Fibroblast of skin of right biceps (primary cell): ENCODE measurements at regions not wholly inside any gene's neighbourhood (a gene's known extent, or its start where the extent isn't known, plus 50 kb on each side); places are given as distances from the start of the nearest gene placed in this dataset.
"Not testable (repeated sequence)": the region's sequence is repeated elsewhere in the genome, so short reads cannot be mapped to it uniquely, and the experiment has no call there.

Source experiments
- DNase-seq: peaks from one replicate; pipeline ENCODE4 v3.0.0-alpha.2; 2013

DNA sequence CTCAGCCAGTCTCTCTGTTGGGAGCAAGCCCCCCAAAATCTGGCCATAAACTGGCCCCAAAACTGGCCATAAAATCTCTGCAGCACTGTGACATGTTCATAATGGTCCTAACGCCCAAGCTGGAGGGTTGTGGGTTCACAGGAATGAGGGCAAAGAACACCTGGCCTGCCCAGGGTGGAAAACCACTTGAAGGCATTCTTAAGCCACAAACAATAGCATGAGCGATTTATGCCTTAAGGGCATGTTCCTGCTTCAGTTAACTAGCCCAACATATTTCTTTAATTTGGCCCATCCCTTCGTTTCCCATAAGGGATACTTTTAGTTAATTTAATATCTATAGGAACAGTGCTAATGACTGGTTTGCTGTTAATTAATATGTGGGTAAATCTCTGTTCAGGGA lies 205.8 kb downstream of the ALG10 start:
- DNase-seq, result not testable (repeated sequence)

DNA sequence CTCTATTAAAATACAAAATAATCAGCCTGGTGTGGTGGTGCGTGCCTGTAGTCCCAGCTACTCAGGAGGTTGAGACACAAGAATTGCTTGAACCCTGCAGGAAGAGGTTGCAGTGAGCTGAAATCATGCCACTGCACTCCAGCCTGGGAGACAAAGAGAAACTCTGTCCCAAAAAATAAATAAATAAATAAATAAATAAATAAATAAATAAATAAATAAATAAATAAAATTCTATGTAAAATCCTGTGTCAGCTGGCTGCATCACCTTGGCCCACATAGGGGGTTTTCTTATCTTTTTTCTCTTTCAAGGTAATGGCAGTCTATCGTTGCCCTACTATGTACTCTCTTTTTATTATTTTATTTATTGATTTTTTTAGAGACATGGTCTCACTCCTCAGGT lies 206.7 kb downstream of the ALG10 start:
- DNase-seq, result not testable (repeated sequence)

DNA sequence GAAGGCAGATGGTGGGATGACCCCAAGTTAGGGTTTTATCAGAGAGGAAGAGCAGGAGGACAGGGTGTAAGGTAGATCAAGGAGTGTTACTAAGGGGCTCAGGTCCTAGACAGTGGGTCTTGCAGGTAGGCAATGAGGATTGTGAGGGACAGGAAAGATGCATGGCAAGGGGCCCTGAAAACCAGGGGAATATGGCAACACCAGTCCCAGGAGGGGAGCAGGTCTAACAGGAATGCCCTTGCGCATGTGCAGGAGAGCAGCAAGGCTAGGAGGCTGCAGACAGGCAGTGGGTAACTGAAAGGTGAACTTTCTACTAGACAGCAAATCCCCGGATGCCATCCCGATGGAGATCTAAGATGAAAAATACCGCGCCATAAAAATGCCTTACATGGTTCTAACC lies 211.3 kb downstream of the ALG10 start:
- DNase-seq, result no peak

DNA sequence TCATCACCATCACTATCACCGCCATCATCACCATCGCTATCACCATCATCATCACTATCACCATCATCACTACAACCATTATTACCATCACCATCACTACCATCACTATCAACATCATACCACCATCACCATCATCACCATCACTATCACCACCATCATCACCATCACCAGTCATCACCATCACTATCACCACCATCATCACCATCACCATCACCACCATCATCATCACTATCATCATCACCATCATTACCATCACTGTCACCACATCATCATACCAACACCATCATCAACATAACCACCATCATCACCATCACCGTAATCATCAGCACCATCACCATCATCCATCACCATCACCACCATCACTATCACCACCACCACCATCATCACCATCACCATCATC lies 213.8 kb downstream of the ALG10 start:
- no peak for DNase-seq

DNA sequence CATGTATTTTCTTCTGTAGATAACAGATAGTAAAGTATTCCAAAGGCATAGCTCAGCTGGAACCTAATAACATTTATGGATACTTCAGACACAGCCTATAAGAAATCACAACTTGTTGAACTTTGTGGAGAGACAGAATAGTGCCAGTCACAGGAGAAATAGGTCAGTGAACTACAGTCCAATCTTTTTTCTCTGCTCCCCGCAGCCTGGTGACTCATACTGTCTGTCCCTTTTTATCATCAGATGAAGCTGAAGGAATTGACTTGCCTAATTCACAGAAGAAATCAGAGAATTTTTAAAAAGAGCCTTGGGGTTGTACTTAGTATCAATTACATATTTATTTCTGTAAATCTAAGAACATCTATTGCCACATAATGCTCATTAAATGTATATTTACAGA lies 222.3 kb downstream of the ALG10 start:
- DNase-seq, result no peak

DNA sequence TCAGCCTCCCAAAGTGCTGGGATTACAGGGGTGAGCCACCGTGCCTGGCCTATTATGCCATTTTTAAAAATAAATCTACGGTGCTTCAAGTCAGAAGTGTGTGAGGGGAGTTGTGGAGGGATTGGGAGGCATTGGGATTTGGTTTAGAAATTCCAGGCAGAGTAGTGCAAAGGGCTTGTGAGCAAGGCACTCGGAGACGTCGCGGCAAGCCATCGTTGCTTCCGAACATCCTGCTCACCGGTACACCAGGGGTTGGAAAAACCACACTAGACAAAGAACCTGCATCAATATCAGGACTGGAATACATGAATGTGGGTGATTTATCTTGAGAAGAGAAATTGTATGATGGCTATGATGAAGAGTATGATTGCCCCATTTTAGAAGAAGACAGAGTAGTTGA lies 227.0 kb downstream of the ALG10 start:
- DNase-seq, result no peak

DNA sequence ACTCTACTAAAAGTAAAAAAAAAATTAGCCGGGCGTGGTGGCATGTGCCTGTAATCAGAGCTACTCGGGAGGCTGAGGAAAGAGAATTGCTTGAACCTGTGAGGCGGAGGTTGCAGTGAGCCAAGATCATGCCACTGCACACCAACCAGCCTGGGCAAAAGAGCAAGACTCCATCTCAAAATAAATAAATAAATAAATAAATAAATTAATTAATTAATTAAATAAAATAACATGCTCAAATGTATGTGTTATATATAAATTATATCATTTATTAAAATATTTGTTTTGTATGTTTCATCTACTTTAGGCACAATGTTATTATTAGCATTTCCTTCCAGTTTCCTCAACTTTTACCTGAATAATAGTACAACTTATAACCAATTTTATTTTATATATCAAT lies 229.6 kb downstream of the ALG10 start:
- not testable (repeated sequence) for DNase-seq

DNA sequence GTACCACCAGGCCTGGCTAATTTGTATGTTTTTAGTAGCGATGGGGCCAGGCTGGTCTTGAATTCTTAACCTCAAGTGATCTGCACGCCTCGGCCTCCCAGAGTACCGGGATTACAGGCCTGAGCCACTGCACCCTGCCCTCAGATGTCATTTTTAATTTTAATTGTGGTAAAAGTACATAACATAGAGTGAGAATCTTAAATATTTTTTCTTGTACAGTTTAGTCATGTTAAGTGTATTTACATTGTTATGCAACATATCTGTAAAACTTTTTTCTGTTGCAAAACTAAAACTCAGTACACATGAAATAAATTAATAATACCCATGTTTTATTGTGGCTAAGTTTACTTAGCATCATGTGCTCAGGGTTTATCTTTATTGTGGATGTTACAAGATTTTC lies 231.4 kb downstream of the ALG10 start:
- no peak for DNase-seq

DNA sequence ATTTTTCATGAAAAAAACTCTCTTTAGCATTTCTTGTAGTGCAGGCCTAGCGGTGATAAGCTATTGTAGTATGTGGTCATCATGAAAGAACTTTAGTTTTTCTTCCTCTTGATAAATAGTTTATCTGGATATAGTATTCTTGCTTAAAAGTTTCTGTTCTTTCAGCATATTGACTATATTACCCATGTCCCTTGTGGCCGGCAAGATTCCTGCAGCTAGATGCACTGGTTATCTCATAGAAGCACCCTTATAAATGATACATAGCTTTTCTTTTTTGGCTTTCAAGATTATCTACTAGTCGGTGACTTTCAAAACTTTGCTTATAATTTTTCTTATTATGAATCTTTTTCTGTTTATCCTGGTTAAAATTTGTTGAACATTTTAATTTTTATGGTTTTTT lies 234.8 kb downstream of the ALG10 start:
- no peak for DNase-seq

DNA sequence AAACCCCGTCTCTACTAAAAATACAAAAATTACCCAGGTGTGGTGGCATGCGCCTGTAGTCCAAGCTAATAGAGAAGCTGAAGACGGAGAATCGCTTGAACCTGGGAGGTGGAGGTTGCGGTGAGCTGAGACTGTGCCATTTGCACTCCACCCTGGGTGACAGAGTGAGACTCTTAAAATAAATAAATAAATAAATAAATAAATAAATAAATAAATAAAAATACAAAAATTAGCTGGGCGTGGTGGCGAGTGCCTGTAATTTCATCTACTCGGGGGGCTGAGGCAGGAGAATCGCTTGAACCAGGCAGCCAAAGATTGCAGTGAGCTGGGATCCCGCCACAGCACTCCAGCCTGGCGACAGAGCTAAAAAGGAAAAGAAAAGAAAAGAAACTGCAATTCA lies 239.8 kb downstream of the ALG10 start:
- DNase-seq, result not testable (repeated sequence)

DNA sequence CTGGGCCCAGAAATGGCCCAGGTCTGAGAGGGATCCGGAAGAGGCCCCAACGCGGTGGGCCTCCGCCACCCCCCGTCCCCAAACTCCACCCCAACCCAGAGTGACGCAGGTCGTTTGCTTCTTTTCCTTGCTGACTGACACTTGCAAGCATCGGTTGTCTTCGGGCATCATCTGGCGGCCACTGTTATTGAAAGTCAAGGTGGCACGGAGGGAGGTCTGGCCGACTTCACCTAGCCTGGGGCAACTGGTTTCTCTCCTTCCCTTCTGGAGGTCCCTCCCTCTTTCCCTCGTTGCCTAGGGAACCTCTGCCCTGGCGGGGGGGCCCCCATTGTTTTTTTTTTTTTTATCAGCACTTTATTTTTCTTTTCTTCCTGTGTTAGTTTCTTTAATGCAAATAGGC lies 241.8 kb downstream of the ALG10 start:
- DNase-seq, result no peak

DNA sequence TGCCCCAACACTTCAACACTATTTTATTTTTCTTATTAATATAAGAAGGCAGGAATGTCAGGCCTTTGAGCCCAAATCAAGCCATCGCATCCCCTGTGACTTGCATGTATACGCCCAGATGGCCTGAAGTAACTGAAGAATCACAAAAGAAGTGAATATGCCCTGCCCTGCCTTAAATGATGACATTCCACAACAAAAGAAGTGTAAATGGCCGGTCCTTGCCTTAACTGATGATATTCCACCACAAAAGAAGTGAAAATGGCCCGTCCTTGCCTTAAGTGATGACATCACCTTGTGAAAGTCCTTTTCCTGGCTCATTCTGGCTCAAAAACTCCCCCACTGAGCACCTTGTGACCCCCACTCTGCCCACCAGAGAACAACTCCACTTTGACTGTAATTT lies 251.4 kb downstream of the ALG10 start:
- DNase-seq, result not testable (repeated sequence)

DNA sequence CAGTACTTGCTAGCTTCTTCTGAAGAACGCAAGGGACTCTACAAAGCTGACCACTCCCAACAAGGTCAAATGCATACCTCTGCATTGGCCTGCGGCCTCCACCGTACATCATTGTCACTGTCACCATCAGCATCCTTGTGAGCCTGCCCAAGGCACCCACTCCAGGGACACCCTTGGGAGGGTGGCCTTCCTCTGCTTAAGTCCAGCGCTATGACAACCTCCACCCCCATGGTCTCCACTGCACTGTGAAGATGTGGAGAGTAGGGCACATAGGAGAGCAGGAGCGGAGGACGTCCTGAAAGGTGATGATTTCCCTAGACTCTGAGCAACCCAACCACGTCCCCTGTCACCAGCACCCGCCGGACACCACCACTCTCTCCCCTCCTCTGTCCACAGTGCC lies 252.8 kb downstream of the ALG10 start:
- no peak for DNase-seq

DNA sequence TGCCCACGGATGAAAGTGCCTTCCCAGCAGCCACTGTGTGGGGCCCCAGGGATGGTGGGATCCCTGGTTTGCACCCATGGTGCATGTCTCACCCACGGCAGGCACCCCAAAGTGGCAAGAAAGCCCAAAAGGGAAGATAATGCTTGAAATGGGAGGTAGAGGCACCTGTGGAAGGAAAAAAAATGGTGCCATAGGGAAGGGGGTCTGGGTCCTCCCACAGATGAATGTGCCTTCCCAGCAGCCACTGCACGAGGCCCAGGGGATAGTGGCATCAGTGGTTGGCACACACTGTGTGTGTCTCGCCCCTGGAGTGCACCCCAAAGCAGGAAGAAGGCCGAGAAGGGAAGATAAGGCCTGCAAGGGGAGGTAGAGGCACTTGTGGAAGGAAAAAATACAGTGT lies 264.2 kb downstream of the ALG10 start:
- DNase-seq, result no peak

DNA sequence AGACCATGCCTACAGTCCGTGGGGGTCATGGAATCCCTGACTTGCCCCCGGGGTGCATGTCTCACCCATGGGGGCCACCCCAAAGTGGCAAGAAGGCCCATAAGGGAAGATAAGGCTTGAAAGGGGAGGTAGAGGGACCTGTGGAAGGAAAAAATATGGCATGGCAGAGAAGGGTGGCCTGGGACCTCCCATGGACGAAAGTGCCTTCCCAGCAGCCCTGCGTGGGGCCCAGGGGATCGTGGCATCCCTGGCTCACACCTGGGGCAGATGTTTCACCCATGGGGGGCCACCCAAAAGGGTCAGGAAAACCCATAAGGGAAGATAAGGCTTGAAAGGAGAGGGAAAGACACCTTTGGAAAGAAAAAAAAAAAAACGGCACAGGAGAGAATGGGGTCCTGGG lies 264.6 kb downstream of the ALG10 start:
- DNase-seq, result no peak

DNA sequence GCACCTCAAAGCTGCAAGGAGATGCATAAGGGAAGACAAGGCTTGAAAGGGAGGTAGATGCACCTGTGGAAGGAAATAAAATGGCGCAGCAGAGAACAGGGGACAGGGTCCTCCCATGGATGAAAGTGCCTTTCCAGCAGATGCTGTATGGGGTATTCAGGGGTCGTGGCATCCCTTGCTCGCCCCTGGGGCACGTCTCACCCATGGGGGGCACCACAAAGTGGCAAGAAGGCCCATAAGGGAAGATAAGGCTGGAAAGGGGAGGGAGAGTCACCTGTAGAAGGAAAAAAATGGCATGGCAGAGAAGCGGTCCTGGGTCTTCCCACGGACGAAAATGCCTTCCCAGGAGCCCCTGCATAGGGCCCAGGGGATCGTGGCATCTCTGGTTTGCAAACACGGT lies 265.1 kb downstream of the ALG10 start:
- DNase-seq, result no peak

DNA sequence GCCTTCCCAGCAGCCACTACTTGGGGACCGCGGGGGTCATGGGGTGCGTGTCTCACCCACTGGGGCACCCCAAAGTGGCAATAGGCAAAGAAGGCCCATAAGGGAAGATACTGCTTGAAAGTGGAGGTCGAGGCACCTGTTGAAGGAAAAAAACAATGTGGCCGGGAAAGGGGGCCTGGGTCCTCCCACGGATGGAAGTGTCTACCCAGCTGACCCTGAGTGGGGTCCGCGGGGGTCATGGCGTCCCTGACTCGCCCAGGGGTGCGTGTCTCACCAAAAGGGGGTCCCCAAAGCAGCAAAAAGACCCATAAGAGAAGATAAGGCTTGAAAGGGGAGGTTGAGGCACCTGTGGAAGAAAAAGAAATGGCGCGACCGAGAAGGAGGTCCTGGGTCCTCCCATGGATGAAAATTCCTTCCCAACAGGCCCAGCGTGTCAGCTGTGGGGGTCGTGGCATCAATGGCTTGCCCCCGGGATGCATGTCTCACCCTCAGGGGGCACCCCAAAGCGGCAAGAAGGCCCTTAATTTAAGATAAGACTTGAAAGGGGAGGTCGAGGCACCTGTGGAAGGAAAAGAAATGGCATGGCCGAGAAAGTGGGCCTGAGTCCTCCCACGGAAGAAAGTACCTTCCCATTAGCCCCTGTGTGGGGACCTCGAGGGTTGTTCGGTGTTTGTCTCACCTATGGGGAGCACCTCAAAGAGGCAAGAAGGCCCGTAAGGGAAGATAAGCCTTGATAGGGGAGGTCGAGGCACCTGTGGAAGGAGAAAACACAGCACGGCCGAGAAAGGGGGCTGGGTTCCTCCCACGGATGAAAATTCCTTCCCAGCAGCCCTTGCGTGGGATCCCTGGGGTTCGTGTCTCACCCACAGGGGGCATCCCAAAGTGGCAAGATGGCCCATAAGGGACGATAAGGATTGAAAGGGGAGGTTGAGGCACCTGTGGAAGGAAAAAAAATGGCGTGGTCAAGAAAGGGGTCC lies 266.0 kb downstream of the ALG10 start:
- DNase-seq, result no peak

DNA sequence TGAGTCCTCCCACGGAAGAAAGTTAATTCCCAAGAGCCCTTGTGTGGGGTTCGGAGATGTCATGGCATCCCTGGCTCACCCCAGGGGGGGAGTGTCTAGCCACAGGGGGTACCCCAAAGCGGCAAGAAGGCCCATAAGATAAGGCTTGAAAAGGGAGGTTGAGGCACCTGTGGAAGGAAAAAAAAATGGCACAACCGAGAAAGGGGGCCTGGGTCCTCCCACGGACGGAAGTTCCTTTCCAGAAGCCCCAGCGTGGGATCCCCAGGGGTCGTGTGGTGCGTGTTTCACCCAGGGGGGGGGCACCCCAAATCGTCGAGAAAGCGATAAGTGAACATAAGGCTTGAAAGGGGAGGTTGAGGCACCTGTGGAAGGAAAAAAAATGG lies 266.7 kb downstream of the ALG10 start:
- DNase-seq, result no peak

DNA sequence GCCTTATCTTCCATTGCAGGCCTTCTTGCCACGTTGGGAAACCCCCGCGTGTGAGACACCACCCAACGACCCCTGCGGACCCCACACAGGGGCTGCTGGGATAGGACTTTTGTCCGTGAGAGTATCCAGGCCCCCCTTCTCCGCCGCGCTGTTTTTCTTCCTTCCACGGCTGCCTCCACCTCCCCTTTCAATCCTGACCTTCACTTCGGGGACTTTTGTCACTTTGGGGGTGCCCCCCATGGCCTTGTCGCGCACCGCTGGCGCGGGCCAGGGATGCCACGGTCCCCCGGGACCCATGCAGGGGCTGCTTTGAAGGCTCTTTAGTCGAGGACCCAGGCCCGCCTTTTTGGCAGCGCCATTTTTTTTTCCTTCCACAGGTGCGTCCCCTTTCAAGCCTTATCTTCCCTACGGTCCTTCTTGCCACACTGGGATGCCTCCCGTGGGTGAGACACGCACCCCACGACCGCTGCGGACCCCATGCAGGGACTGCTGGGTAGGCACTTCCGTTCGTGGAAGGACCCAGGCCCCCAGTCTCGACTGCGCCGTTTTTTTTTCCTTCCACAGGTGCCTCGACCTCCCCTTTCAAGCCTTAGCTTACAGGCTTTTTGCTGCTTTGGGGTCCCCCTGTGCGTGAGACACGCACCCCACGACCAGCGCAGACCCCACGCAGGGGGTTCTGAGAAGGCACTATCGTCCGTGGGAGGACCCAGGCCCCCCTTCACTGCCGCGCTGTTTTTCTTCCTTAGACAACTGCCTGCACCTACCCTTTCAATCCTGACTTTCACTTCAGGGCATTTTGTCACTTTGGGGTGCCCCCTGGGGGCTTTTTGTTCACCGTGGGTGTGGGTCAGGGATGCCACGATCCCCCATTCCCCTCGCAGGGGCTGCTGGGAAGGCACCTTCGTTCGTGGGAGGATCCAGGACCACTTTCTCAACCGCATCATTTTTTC lies 267.4 kb downstream of the ALG10 start:
- no peak for DNase-seq

DNA sequence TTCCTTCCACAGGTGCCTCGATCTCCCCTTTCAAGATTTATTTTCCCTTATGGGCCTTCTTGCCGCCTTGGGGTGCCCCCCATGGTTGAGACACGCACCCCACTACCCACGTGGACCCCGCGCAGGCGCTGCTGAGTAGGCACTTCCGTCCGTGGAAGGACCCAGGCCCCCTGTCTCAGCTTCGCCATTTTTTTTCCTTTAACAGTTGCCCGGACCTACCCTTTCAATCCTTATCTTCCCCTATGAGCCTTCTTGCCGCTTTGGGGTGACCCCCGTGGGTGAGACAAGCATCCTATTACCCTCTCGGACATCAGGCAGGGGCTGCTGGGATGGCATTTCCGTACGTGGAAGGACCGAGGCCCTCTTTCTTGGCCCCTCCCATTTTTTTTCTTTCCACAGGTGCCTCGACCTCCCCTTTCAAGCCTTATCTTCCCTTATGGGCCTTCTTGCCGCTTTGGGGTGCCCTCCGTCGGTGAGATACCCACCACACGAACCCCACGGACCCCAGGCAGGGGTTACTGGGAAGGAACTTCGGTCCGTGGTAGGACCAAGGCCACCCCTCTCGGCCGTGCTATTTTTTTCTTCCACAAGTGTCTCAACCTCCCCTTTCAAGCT lies 268.2 kb downstream of the ALG10 start:
- no peak for DNase-seq

DNA sequence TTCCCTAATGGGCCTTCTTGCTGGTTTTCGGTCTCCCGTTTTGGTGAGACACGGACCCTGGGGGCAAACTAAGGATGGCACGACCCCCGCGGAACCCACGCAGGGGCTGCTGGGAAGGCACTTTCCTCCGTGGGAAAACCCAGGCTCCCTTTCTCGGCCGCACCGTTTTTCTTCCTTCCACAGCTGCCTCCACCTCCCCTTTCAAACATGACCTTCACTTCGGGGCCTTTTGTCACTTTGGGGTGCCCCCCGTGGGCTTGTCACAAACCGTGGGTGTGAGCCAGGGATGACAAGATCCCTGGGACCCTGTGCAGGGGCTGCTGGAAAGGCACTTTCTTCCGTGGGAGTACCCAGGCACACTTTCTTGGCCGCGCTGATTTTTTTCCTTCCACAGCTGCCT lies 268.7 kb downstream of the ALG10 start:
- DNase-seq, result no peak

DNA sequence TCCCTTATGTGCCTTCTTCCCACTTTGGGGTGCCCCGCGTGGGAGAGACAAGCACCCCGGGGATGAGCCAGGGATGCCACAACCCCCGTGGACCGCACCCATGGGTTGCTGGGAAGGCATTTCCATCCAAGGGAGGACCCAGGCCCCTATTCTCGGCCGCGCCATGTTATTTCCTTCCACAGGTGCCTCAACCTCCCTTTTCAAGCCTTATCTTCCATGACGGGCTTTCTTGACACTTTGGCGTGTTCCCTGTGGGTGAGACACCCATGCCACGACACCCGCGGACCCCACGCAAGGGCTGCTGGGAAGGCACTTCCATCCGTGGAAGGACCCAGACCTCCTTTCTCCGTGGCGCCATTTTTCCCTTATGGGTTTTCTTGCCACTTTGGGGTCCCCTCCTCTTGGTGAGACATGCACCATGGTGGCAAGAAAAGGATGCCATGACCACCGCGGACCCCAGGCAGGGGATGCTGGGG lies 269.2 kb downstream of the ALG10 start:
- no peak for DNase-seq
